HT1080 (cell line): ENCODE measurements at regions not wholly inside any gene's neighbourhood (a gene's known extent, or its start where the extent isn't known, plus 50 kb on each side); places are given as distances from the start of the nearest gene placed in this dataset.
"Not testable (repeated sequence)": the region's sequence is repeated elsewhere in the genome, so short reads cannot be mapped to it uniquely, and the experiment has no call there.

Source experiments
- DNase-seq: peaks from one replicate; pipeline ENCODE4 v3.0.0-alpha.2; 2015; ENCODE audit warnings: low read depth

GRCh38 chr14:81738946-81739659 is 205.4 kb upstream of the SEL1L start:
- no peak for DNase-seq

GRCh38 chr14:81743605-81744004 is 210.0 kb upstream of the SEL1L start:
- DNase-seq: no peak

- DNase-seq: no peak
These were observed 217.5 kb upstream of the SEL1L start for GRCh38 chr14:81751198-81751597.

- no peak for DNase-seq
These were observed 225.9 kb upstream of the SEL1L start for GRCh38 chr14:81759541-81759940.

GRCh38 chr14:81765651-81766275 is 232.1 kb upstream of the SEL1L start:
- DNase-seq: no peak

GRCh38 chr14:81766321-81766915 is 232.8 kb upstream of the SEL1L start:
- no peak for DNase-seq

- DNase-seq: no peak
These were observed 233.8 kb upstream of the SEL1L start for GRCh38 chr14:81767266-81767995.

- DNase-seq: no peak
These were observed 238.1 kb upstream of the SEL1L start for GRCh38 chr14:81771651-81772275.

- no peak for DNase-seq
These were observed 238.7 kb upstream of the SEL1L start for GRCh38 chr14:81772381-81772780.

- no peak for DNase-seq
These were observed 242.9 kb upstream of the SEL1L start for GRCh38 chr14:81776531-81776930.

GRCh38 chr14:81781798-81782197 is 248.1 kb upstream of the SEL1L start:
- DNase-seq: not testable (repeated sequence)

GRCh38 chr14:81784084-81784483 is 250.4 kb upstream of the SEL1L start:
- peak; percentile 29 for DNase-seq

- DNase-seq: no peak
These were observed 263.7 kb upstream of the SEL1L start for GRCh38 chr14:81797315-81797714.

GRCh38 chr14:81801921-81802320 is 268.3 kb upstream of the SEL1L start:
- DNase-seq: no peak

GRCh38 chr14:81802341-81802740 is 268.7 kb upstream of the SEL1L start:
- no peak for DNase-seq

- no peak for DNase-seq
These were observed 272.1 kb upstream of the SEL1L start for GRCh38 chr14:81805785-81806184.

- DNase-seq: no peak
These were observed 278.1 kb upstream of the SEL1L start for GRCh38 chr14:81811705-81812269.

- DNase-seq: no peak
These were observed 284.6 kb upstream of the SEL1L start for GRCh38 chr14:81818271-81818670.

GRCh38 chr14:81819344-81819743 is 285.7 kb upstream of the SEL1L start:
- no peak for DNase-seq

GRCh38 chr14:81819910-81820309 is 286.3 kb upstream of the SEL1L start:
- DNase-seq: no peak

GRCh38 chr14:81826081-81826480 is 292.4 kb upstream of the SEL1L start:
- DNase-seq: no peak
